ENCODE measurements at regions not wholly inside any gene's neighbourhood (a gene's known extent, or its start where the extent isn't known, plus 50 kb on each side); places are given as distances from the start of the nearest gene placed in this dataset.

DNA sequence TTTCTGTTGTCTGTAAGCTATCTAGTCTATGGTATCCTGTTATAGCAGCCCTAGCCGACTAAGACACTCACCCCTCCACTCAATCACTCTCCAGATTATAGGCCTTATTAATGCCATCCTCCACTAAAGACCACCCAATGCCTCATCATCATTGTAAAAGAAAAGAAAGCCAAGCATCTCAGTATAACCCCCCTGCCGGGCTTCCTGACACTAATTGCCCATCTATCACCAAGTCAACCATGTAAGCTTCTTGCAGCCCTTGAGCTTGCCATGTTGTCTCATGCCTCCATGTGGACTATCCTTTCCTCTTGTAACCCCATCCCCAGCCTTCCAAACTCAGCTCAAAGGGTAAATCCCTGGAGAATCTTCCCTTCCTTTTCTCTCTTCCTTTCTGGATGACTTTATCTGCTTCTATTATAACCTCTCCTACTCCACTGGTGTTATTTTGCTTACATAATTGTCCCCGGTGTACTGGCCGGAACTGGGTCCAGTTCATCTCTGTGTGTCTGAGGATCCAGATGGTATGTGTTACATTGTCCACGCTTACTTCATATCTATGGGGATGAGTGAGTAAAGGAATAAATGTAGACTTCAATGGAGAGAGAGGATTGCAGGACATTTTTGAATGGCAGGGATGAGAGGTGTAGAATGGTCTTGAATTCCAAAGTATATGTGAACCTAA, 202.9 kb upstream of the SOX4 start:
- no peak overlapping the region for H3K9ac ChIP-seq (ENCODE audit: low read length)
- no peaks in the 10 kb centered on the region for H3K36me3 ChIP-seq (replicated peaks in 1 of 2; ENCODE audit: control extremely low read depth in 1 of 2, control insufficient read depth in 1 of 2, extremely low read depth in 1 of 2, insufficient read depth in 2 of 2, low read length in 1 of 2)
- no peaks in the 10 kb centered on the region for H4K20me1 ChIP-seq (ENCODE audit: control insufficient read depth, insufficient read depth, low read length, poor library complexity, severe bottlenecking)
- Mint-ChIP-seq H3K27me3 (no peaks in the 10 kb centered on the region), H3K9me3 (ENCODE audit: insufficient read depth) (no peaks in the 10 kb centered on the region), H3K27ac (no peak overlapping the region), H3K4me3 (no peak overlapping the region), H3K4me1 (no peaks in the 10 kb centered on the region)
- H3K4me1 ChIP-seq (ENCODE audit: control insufficient read depth in 2 of 2, insufficient read depth in 2 of 2, low read length in 2 of 2): no peaks in the 10 kb centered on the region
- no peak for ATAC-seq (ENCODE audit: low read depth)
- ChIA-PET POLR2A (no interaction called here), CTCF (no interaction called here)
- H3K79me2 ChIP-seq (ENCODE audit: control insufficient read depth, insufficient read depth, low read length): no peaks in the 10 kb centered on the region
- intact Hi-C loops (cut with micrococcal nuclease): no loop called here
- H2AFZ ChIP-seq (ENCODE audit: insufficient read depth, low read depth, low read length, poor library complexity, severe bottlenecking): no peak overlapping the region
- DNase-seq: no peak
- H3K4me3 ChIP-seq (ENCODE audit: control extremely low read depth in 1 of 5, extremely low read depth in 1 of 5, insufficient read depth in 1 of 5, low read depth in 2 of 5, low read length in 4 of 5): no peak overlapping the region
- no peak overlapping the region for H3K27ac ChIP-seq (ENCODE audit: low read length in 2 of 2)
- H3K27me3 ChIP-seq (replicated peaks in 1 of 4; ENCODE audit: control extremely low read depth in 1 of 4, control insufficient read depth in 3 of 4, insufficient read depth in 4 of 4, low read length in 3 of 4): no peaks in the 10 kb centered on the region
- H3K9me3 ChIP-seq (ENCODE audit: control extremely low read depth in 1 of 3, control insufficient read depth in 2 of 3, insufficient read depth in 1 of 3, low read length in 2 of 3): peaks cover 0 to 3% (median 0%) of the 10 kb centered on the region in 3 donors
- H3K4me2 ChIP-seq (replicated peaks; ENCODE audit: low read depth, low read length, poor library complexity, severe bottlenecking): no peak overlapping the region
- no peak for TF ChIP-seq EZH2 (IDR thresholded peaks at IDR 0.05; ENCODE audit: borderline replicate concordance, insufficient read depth, low read depth, low read length, poor library complexity, severe bottlenecking)
- TF ChIP-seq, protein P1, sequence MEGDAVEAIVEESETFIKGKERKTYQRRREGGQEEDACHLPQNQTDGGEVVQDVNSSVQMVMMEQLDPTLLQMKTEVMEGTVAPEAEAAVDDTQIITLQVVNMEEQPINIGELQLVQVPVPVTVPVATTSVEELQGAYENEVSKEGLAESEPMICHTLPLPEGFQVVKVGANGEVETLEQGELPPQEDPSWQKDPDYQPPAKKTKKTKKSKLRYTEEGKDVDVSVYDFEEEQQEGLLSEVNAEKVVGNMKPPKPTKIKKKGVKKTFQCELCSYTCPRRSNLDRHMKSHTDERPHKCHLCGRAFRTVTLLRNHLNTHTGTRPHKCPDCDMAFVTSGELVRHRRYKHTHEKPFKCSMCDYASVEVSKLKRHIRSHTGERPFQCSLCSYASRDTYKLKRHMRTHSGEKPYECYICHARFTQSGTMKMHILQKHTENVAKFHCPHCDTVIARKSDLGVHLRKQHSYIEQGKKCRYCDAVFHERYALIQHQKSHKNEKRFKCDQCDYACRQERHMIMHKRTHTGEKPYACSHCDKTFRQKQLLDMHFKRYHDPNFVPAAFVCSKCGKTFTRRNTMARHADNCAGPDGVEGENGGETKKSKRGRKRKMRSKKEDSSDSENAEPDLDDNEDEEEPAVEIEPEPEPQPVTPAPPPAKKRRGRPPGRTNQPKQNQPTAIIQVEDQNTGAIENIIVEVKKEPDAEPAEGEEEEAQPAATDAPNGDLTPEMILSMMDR (IDR thresholded peaks at IDR 0.05): no peak
- 93% methylated on average over 2 of the region's 5 CpGs for WGBS (ENCODE audit: insufficient coverage)

DNA sequence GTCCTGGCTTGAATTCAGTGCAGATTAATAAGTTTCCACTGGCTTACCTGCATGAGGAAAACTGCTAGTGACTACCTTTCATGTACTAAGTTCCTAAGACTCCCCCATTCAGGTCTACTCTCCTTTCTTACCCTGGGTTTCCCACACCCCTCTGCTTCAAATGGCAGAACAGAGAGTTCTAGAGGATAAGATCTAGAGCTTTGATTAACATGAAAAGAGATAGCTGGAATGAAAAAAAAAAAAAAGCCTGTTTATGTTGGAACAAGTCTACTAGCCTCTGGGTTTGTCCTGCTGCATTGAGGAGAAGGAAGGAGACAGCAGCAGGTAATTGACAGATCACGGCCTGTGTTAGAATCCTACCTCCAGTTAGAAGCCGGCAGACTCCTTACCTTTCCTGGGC, 201.4 kb upstream of the SOX4 start:
- H3K9me3 Mint-ChIP-seq (ENCODE audit: insufficient read depth): no peaks in the 10 kb centered on the region
- H3K4me1 Mint-ChIP-seq: no peaks in the 10 kb centered on the region
- no peak overlapping the region for H3K4me3 Mint-ChIP-seq
- Histone ChIP-seq H3K4me1 (ENCODE audit: control insufficient read depth in 2 of 2, insufficient read depth in 2 of 2, low read length in 2 of 2) (no peaks in the 10 kb centered on the region), H3K27ac (ENCODE audit: low read length in 2 of 2) (no peak overlapping the region), H2AFZ (ENCODE audit: insufficient read depth, low read depth, low read length, poor library complexity, severe bottlenecking) (no peak overlapping the region), H4K20me1 (ENCODE audit: control insufficient read depth, insufficient read depth, low read length, poor library complexity, severe bottlenecking) (no peaks in the 10 kb centered on the region), H3K27me3 (replicated peaks in 1 of 4; ENCODE audit: control extremely low read depth in 1 of 4, control insufficient read depth in 3 of 4, insufficient read depth in 4 of 4, low read length in 3 of 4) (no peaks in the 10 kb centered on the region), H3K9me3 (ENCODE audit: control extremely low read depth in 1 of 3, control insufficient read depth in 2 of 3, insufficient read depth in 1 of 3, low read length in 2 of 3) (no peaks in the 10 kb centered on the region), H3K36me3 (replicated peaks in 1 of 2; ENCODE audit: control extremely low read depth in 1 of 2, control insufficient read depth in 1 of 2, extremely low read depth in 1 of 2, insufficient read depth in 2 of 2, low read length in 1 of 2) (no peaks in the 10 kb centered on the region), H3K4me2 (replicated peaks; ENCODE audit: low read depth, low read length, poor library complexity, severe bottlenecking) (no peak overlapping the region), H3K9ac (ENCODE audit: low read length) (no peak overlapping the region), H3K79me2 (ENCODE audit: control insufficient read depth, insufficient read depth, low read length) (no peaks in the 10 kb centered on the region), H3K4me3 (ENCODE audit: control extremely low read depth in 1 of 5, extremely low read depth in 1 of 5, insufficient read depth in 1 of 5, low read depth in 2 of 5, low read length in 4 of 5) (no peak overlapping the region)
- no peaks in the 10 kb centered on the region for H3K27me3 Mint-ChIP-seq
- TF ChIP-seq, protein P1 (IDR thresholded peaks at IDR 0.05): no peak
- TF ChIP-seq EZH2 (IDR thresholded peaks at IDR 0.05; ENCODE audit: borderline replicate concordance, insufficient read depth, low read depth, low read length, poor library complexity, severe bottlenecking): no peak
- no CpG with 5 or more reads among the region's 2 CpGs for WGBS (ENCODE audit: insufficient coverage)
- intact Hi-C loops (cut with micrococcal nuclease): no loop called here
- ChIA-PET POLR2A (no interaction called here), CTCF (no interaction called here)
- H3K27ac Mint-ChIP-seq: no peak overlapping the region
- DNase-seq (no peak), ATAC-seq (ENCODE audit: low read depth) (no peak)

Data from B cell (primary cell).